Mammary epithelial cell (primary cell): ENCODE measurements at regions not wholly inside any gene's neighbourhood (a gene's known extent, or its start where the extent isn't known, plus 50 kb on each side); places are given as distances from the start of the nearest gene placed in this dataset.

Experiments
- CTCF ChIP-seq, 2 donors: IDR thresholded peaks in 1 of 2; conservative IDR thresholded peaks in 1 of 2; 2 replicates each; pipeline ENCODE4 v1.5.1; 2011 to 2012; ENCODE audit warnings: inconsistent platforms in 2 of 2, low read length in 2 of 2, mild to moderate bottlenecking in 2 of 2, control low read depth in 1 of 2, low read depth in 1 of 2; ENCODE audit not compliant: insufficient read depth in 1 of 2; ENCODE audit errors: extremely low read depth in 1 of 2
- EZH2 ChIP-seq: IDR thresholded peaks from 2 replicates; pipeline ENCODE4 v1.6.1; 2012; ENCODE audit warnings: low read length, inconsistent platforms, borderline replicate concordance

- no peak for TF ChIP-seq EZH2
- TF ChIP-seq CTCF (conservative IDR thresholded peaks at IDR 0.05 in 1 of 2, IDR thresholded peaks at IDR 0.05 in 1 of 2; ENCODE audit: extremely low read depth in 1 of 2, insufficient read depth in 1 of 2, low read depth in 1 of 2, low read length in 2 of 2), result no peak
Observed at GRCh38 chr13:86318450-86318849, 519.2 kb upstream of the SLITRK6 start.
